Heart left ventricle (tissue), 13 donors: ENCODE measurements at regions not wholly inside any gene's neighbourhood (a gene's known extent, or its start where the extent isn't known, plus 50 kb on each side); places are given as distances from the start of the nearest gene placed in this dataset.

Experiments
- POLR2A ChIP-seq, 2 donors: fragments of 450-650 bp; IDR thresholded peaks; one replicate each; pipeline ENCODE4 v1.6.1; 2017; ENCODE audit warnings: antibody characterized with exemption in 2 of 2, mild to moderate bottlenecking in 2 of 2, moderate library complexity in 2 of 2
- TF ChIP-seq, protein P1 (sequence below), 12 donors: fragments of 200-600 bp; sonication (generic) in 4 of 12; IDR thresholded peaks; one replicate each; pipeline versions ENCODE4 v1.5.0 to v1.8.0; 2018 to 2022; ENCODE audit warnings: antibody characterized with exemption in 12 of 12, mild to moderate bottlenecking in 5 of 12
- donor health status: ischemic (EF 13 %, LVEDD 7.1; RV severe dilation, severe dysfunction).
- donor health status: DM: no; HTN: yes; CAD: no.
- donor health status: DM: no; HTN: no; CAD: no.
- donor health status: ischemic (EF 25% LVEDD 6.9; RV normal size, moderate dysfunction).
- donor health status: ischemic (EF 25% LVEDD 5.7; RV mildly dilated, moderate dysfunction).
- donor health status: ischemic (EF 35%, LVEDD 5.7; RV mildly dilated, moderate dysfunction).
- donor health status: nonischemic (EF 11% LVEDD 7.7; RV severe dilation, severe dysfunction).
- donor health status: DM: yes; HTN: yes; CAD: no.
- donor health status: PGD.
- donor health status: ischemic (EF 29% LVEDD 5.4; RV normal size, mild dysfunction).
- donor health status: nonischemic (EF 23%, LVEDD 6.1; RV moderate dilation, normal function).

GRCh38 chr13:73631411-73631810, 502.8 kb downstream of the KLF12 start:
- no peak for TF ChIP-seq POLR2A (IDR thresholded peaks at IDR 0.05)
- TF ChIP-seq, protein P1, sequence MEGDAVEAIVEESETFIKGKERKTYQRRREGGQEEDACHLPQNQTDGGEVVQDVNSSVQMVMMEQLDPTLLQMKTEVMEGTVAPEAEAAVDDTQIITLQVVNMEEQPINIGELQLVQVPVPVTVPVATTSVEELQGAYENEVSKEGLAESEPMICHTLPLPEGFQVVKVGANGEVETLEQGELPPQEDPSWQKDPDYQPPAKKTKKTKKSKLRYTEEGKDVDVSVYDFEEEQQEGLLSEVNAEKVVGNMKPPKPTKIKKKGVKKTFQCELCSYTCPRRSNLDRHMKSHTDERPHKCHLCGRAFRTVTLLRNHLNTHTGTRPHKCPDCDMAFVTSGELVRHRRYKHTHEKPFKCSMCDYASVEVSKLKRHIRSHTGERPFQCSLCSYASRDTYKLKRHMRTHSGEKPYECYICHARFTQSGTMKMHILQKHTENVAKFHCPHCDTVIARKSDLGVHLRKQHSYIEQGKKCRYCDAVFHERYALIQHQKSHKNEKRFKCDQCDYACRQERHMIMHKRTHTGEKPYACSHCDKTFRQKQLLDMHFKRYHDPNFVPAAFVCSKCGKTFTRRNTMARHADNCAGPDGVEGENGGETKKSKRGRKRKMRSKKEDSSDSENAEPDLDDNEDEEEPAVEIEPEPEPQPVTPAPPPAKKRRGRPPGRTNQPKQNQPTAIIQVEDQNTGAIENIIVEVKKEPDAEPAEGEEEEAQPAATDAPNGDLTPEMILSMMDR (IDR thresholded peaks at IDR 0.05), result no peak
